CD14-positive monocyte (primary cell): ENCODE measurements at regions not wholly inside any gene's neighbourhood (a gene's known extent, or its start where the extent isn't known, plus 50 kb on each side); places are given as distances from the start of the nearest gene placed in this dataset.

Experiments
- DNase-seq, 3 donors: peaks; one replicate each; pipeline ENCODE4 v3.0.0-alpha.2; 2011 to 2022
- H2AFZ ChIP-seq: 2 replicates; pipeline ENCODE4 v1.6.0; 2012; ENCODE audit warnings: mild to moderate bottlenecking, low read depth, low read length, inconsistent platforms; ENCODE audit not compliant: insufficient read depth, poor library complexity, severe bottlenecking
- H3K27ac ChIP-seq, 2 donors: 1 replicate in 1 of 2; 2 replicates in 1 of 2; pipeline ENCODE4 v1.5.1; 2012 to 2013; ENCODE audit warnings: low read length in 2 of 2, control low read depth in 1 of 2, inconsistent platforms in 1 of 2, low read depth in 1 of 2, mild to moderate bottlenecking in 1 of 2
- H3K27me3 ChIP-seq, 2 donors: one replicate each; pipeline versions ENCODE4 v1.6.0 to v1.6.1; 2011 to 2013; ENCODE audit warnings: low read length in 2 of 2; ENCODE audit not compliant: control insufficient read depth in 2 of 2, insufficient read depth in 2 of 2
- H3K36me3 ChIP-seq, 2 donors: replicated peaks in 1 of 2; 1 replicate in 1 of 2; 2 replicates in 1 of 2; pipeline versions ENCODE4 v1.5.1 to v1.6.1; 2012 to 2013; ENCODE audit warnings: low read length in 2 of 2, control low read depth in 1 of 2, inconsistent platforms in 1 of 2, mild to moderate bottlenecking in 1 of 2; ENCODE audit not compliant: insufficient read depth in 2 of 2, control insufficient read depth in 1 of 2
- H3K4me1 ChIP-seq, 2 donors: 1 replicate in 1 of 2; 2 replicates in 1 of 2; pipeline versions ENCODE4 v1.5.1 to v1.6.1; 2012 to 2013; ENCODE audit warnings: low read length in 2 of 2, control low read depth in 1 of 2, inconsistent platforms in 1 of 2, mild to moderate bottlenecking in 1 of 2, moderate library complexity in 1 of 2; ENCODE audit not compliant: insufficient read depth in 2 of 2, control insufficient read depth in 1 of 2
- H3K4me2 ChIP-seq: replicated peaks from 2 replicates; pipeline ENCODE3; 2012; ENCODE audit warnings: low read length, moderate library complexity, mild to moderate bottlenecking; ENCODE audit not compliant: poor library complexity, severe bottlenecking; ENCODE audit errors: extremely low read depth
- H3K4me3 ChIP-seq, 3 experiments: fragments of 200-600 bp in 1 of 3; sonication (generic) in 1 of 3; replicated peaks in 1 of 3; 1 replicate in 2 of 3; 2 replicates in 1 of 3; pipeline ENCODE4 v1.5.1; 2011 to 2013; ENCODE audit warnings: low read length in 3 of 3, mild to moderate bottlenecking in 3 of 3, control low read depth in 2 of 3, low read depth in 2 of 3, inconsistent platforms in 1 of 3, moderate library complexity in 1 of 3
- H3K79me2 ChIP-seq: 2 replicates; pipeline ENCODE4 v1.6.0; 2012; ENCODE audit warnings: mild to moderate bottlenecking, control low read depth, inconsistent platforms, low read length, moderate library complexity; ENCODE audit not compliant: insufficient read depth
- H3K9ac ChIP-seq: 2 replicates; pipeline ENCODE4 v1.6.0; 2017; ENCODE audit warnings: low read length, mild to moderate bottlenecking; ENCODE audit not compliant: insufficient read depth, poor library complexity, severe bottlenecking
- H3K9me3 ChIP-seq, 2 donors: replicated peaks in 1 of 2; 1 replicate in 1 of 2; 2 replicates in 1 of 2; pipeline versions ENCODE4 v1.5.1 to v1.6.1; 2012 to 2013; ENCODE audit warnings: low read length in 2 of 2, control low read depth in 1 of 2; ENCODE audit not compliant: control insufficient read depth in 1 of 2, insufficient read depth in 1 of 2
- H4K20me1 ChIP-seq: 2 replicates; pipeline ENCODE4 v1.6.0; 2012; ENCODE audit warnings: mild to moderate bottlenecking, low read length, control low read depth, moderate library complexity; ENCODE audit not compliant: insufficient read depth
- H3K27ac Mint-ChIP-seq, 7 donors: one replicate each; pipeline ENCODE4 v1.8.0; 2020; ENCODE audit warnings: mild to moderate bottlenecking in 7 of 7, mixed read lengths in 7 of 7, moderate library complexity in 6 of 7, inconsistent platforms in 2 of 7
- H3K27me3 Mint-ChIP-seq, 3 donors: one replicate each; pipeline ENCODE4 v1.8.0; 2021 to 2022; ENCODE audit warnings: low read depth in 3 of 3, mild to moderate bottlenecking in 3 of 3, mixed read lengths in 3 of 3, moderate library complexity in 3 of 3, inconsistent platforms in 1 of 3
- H3K36me3 Mint-ChIP-seq, 2 donors: one replicate each; pipeline ENCODE4 v1.8.0; 2020; ENCODE audit warnings: mixed read lengths in 2 of 2, inconsistent platforms in 1 of 2, mild to moderate bottlenecking in 1 of 2
- H3K4me1 Mint-ChIP-seq: one replicate; pipeline ENCODE4 v1.8.0; 2020; ENCODE audit warnings: mild to moderate bottlenecking, mixed read lengths
- H3K4me3 Mint-ChIP-seq, 2 donors: one replicate each; pipeline ENCODE4 v1.8.0; 2020; ENCODE audit warnings: mild to moderate bottlenecking in 2 of 2, mixed read lengths in 2 of 2, moderate library complexity in 1 of 2
- H3K9me3 Mint-ChIP-seq, 7 donors: one replicate each; pipeline ENCODE4 v1.8.0; 2020 to 2022; ENCODE audit warnings: mixed read lengths in 7 of 7, mild to moderate bottlenecking in 6 of 7, moderate library complexity in 6 of 7, inconsistent platforms in 2 of 7
- CTCF ChIP-seq: fragments of 200-600 bp; IDR thresholded peaks from one replicate; pipeline ENCODE4 v1.8.0; 2022; ENCODE audit warnings: antibody characterized with exemption, mild to moderate bottlenecking
- WGBS: methylation state at CpG from one replicate; pipeline ENCODE4 v1.1.5; 2013; ENCODE audit warnings: missing lambda C conversion rate; ENCODE audit not compliant: insufficient coverage; 5-methylcytosine and 5-hydroxymethylcytosine counted together
- intact Hi-C, 2 donors: fragments of 100-400 bp; cut with micrococcal nuclease; formaldehyde crosslinking; loops; one replicate each; pipeline versions ENCODE4 v1.15.0 to v1.15.1; 2023

- no CpG with 5 or more reads among the region's 2 CpGs for WGBS
Measured at GRCh38 chr11:121968638-121969037, 147.4 kb downstream of the BLID start.

GRCh38 chr11:121967131-121967704, 148.8 kb downstream of the BLID start:
- Histone ChIP-seq H3K4me1 (peaks cover 0 to 3% of the 10 kb centered on the region in 2 donors), H3K4me3 (no peak overlapping the region), H3K27me3 (peaks cover 2 to 4% of the 10 kb centered on the region in 2 donors), H3K9me3 (no peaks in the 10 kb centered on the region), H3K36me3 (no peaks in the 10 kb centered on the region), H2AFZ (no peak overlapping the region), H4K20me1 (no peaks in the 10 kb centered on the region), H3K4me2 (no peak overlapping the region), H3K27ac (no peak overlapping the region), H3K79me2 (no peaks in the 10 kb centered on the region), H3K9ac (no peak overlapping the region)
- no peak for TF ChIP-seq CTCF
- 96% methylated on average over 6 of the region's 10 CpGs for WGBS
- Mint-ChIP-seq H3K9me3 (peaks cover 0 to 3% (median 0%) of the 10 kb centered on the region in 7 donors), H3K27ac (no peak overlapping the region), H3K4me1 (peaks cover 3% of the 10 kb centered on the region), H3K4me3 (no peak overlapping the region), H3K27me3 (peaks cover 2 to 11% (median 5%) of the 10 kb centered on the region in 3 donors), H3K36me3 (no peaks in the 10 kb centered on the region)
- DNase-seq = no peak
- intact Hi-C loops = no loop called here

More at GRCh38 chr11:121968638-121969037, 147.4 kb downstream of the BLID start:
- Mint-ChIP-seq H3K27me3 (peaks cover 2 to 10% (median 7%) of the 10 kb centered on the region in 3 donors), H3K4me3 (no peak overlapping the region), H3K4me1 (peaks cover 3% of the 10 kb centered on the region), H3K27ac (no peak overlapping the region), H3K36me3 (no peaks in the 10 kb centered on the region), H3K9me3 (peaks cover 0 to 3% (median 0%) of the 10 kb centered on the region in 7 donors)
- no peak for TF ChIP-seq CTCF
- no peak overlapping the region for H3K4me2 ChIP-seq
- no peak overlapping the region for H3K4me3 ChIP-seq
- no peaks in the 10 kb centered on the region for H4K20me1 ChIP-seq
- no peak for DNase-seq
- H3K79me2 ChIP-seq = no peaks in the 10 kb centered on the region
- peaks cover 0 to 3% of the 10 kb centered on the region in 2 donors for H3K4me1 ChIP-seq
- no peak overlapping the region for H3K9ac ChIP-seq
- H2AFZ ChIP-seq = no peak overlapping the region
- H3K36me3 ChIP-seq = no peaks in the 10 kb centered on the region
- intact Hi-C loops = no loop called here
- no peak overlapping the region for H3K27ac ChIP-seq
- H3K9me3 ChIP-seq = no peaks in the 10 kb centered on the region
- H3K27me3 ChIP-seq = peaks cover 2 to 6% of the 10 kb centered on the region in 2 donors
